DMS114 treated with DMSO at 0.1 percent for 48 hours (cell line): ENCODE measurements at regions not wholly inside any gene's neighbourhood (a gene's known extent, or its start where the extent isn't known, plus 50 kb on each side); places are given as distances from the start of the nearest gene placed in this dataset.

Source experiments
- DNase-seq: peaks from one replicate; lab custom pipeline; 2025; ENCODE audit not compliant: unreplicated experiment; lab: John Stamatoyannopoulos, UW

- no peak for DNase-seq
Measured at GRCh38 chr3:13249664-13250390, 170.3 kb downstream of the NUP210 start.

DNA sequence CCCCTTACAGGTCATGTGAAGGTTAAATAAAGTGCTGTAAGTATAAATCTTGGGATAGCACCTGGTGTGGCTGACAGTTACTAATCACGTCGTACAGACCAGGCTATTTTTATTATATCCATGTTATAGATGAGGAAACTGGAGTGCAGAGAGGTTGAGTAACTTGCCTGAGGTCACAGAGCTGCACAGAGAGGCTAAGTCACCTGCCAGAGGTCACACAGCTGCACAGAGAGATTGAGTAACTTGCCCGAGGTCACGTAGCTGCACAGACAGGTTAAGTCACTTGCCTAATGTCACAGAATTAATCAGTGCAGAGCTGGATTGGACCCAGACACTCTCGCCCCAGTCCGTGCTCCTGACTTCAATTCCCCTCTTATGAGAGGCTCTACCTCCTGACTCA lies 171.5 kb downstream of the NUP210 start:
- no peak for DNase-seq

- no peak for DNase-seq
Measured at GRCh38 chr3:13245615-13245978, 172.4 kb upstream of the IQSEC1 start.

GRCh38 chr3:13243586-13243985 lies 170.4 kb upstream of the IQSEC1 start:
- DNase-seq = no peak

- DNase-seq = no peak
Measured at GRCh38 chr3:13242364-13242737, 169.1 kb upstream of the IQSEC1 start.

GRCh38 chr3:13241621-13242363 lies 168.6 kb upstream of the IQSEC1 start:
- DNase-seq = no peak

DNA sequence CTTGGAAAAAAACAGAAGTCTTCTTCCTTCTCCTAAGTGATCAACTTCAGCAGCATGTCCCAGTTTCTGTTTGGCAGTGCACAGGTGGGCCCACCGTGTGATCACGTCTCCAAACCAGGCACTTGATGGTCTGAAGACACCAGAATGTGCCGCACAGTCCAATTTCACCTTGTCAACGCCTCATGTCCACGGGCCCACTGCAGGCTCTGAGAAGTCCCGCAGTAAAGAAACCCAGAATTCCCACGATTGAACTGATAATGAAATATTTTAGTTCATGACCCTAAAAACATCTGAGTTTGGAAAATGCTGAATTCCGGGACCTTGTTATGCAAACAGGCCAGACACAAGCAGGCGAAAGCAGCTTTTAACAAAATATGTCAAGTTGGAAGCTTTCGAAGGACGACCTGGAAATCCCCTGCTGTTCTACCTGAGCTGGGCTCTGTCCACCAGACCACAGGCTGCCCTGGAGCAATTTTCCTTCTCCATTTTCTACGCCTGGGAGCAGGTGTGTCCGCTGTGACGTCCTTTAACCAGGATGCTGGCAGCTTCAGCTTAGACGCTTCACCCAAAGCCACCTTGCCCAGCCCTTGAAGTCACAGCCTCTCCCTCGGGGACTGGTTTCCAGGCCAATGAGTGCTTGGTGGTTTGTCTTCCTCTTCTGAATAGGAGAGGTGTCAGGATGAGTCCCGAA lies 167.8 kb upstream of the IQSEC1 start:
- DNase-seq = no peak

GRCh38 chr3:13239467-13239760 lies 166.2 kb upstream of the IQSEC1 start:
- DNase-seq = no peak

DNA sequence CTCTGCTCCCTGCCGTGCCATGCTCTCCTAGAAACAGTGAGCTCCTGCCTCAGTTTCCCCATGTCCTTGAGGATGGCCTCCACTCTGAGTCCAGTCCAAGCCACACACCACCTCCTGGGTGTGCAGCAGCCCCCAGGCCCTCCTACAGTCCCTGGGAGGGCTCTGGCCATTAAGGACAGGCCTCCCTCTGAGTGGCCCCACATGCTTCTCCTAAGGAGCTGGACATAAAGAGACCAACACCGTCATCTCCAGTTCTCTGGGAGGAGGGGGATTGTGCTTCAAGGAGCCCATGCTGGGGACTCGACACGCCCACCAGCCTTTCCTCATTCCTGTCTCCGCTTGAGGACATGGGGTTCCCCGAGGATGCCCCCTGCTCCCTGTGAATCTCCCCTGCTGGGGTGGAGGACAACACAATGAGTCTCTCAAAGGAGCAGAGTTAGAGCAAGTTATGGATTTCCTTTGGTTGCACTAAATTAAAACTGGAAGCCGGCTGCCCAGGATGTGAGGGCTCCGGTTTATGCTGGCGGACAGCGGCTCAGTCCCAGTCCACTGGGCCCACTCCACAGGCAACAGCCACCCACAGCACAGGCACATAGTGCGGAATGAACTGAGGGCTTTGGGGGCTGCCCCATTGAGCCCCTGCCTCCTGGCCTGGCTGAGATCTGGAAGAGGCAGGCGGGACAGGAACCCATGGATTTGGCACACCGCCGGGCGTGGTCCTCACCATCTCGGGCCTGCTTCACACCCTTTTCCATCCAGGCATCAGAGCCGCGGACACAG lies 165.6 kb upstream of the IQSEC1 start:
- no peak for DNase-seq

GRCh38 chr3:13237776-13238490 lies 164.7 kb upstream of the IQSEC1 start:
- DNase-seq = no peak

DNA sequence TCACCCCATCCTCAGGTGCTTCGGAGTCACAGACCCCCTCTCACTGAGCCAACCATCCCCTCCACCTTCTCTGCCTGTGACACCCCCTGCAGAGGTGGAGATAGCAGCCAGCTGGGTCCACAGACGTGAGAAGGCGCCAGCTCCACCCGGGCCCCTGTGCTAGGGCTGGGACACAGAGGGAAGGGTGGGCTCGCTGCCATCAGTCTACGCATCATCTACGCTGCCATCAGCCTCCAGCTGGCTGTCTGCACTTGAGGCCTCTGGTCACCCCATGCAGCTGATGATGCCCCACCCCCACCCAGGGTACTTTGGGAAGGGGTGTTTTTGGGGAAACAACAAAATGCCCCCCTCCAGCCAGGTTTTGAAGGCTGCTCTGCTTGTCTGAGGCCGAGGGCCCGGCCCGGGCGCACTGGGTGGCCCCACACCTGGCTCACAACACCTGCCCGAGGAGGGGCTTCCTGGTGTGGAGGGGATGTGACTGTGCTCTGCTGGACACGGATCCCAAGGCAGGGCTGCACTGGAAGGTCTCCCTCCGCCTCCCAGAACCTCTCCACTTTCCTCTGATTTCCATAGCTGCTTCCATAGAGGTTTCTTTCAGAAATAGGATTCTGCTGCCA lies 163.4 kb upstream of the IQSEC1 start:
- DNase-seq = no peak

GRCh38 chr3:13235897-13236296 lies 162.7 kb upstream of the IQSEC1 start:
- no peak for DNase-seq

DNA sequence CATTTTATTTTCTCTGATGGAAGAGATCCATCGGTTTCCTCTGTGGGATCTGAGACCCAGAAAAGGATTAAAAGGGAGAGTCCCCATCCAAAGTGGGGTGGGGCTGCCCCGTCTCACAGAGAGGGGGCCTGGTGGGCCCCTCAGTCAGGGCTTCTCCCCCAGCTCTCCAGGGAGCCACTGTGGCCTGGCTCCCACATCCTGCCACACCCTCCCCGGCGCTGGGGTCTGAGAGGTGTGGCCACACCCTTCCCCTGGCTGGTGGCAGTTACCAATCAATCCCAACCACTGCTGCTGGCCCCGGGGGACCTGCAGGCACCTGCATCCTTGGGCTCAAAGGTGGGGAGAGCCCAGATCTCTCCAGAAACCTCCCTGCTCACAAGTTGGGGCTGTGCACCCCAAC lies 161.8 kb upstream of the IQSEC1 start:
- no peak for DNase-seq

- DNase-seq = no peak
Measured at GRCh38 chr3:13234666-13235065, 161.4 kb upstream of the IQSEC1 start.

- no peak for DNase-seq
Measured at GRCh38 chr3:13233487-13234485, 160.6 kb upstream of the IQSEC1 start.

GRCh38 chr3:13231781-13232666 lies 158.8 kb upstream of the IQSEC1 start:
- DNase-seq = no peak

GRCh38 chr3:13229273-13229949 lies 156.2 kb upstream of the IQSEC1 start:
- DNase-seq = no peak

DNA sequence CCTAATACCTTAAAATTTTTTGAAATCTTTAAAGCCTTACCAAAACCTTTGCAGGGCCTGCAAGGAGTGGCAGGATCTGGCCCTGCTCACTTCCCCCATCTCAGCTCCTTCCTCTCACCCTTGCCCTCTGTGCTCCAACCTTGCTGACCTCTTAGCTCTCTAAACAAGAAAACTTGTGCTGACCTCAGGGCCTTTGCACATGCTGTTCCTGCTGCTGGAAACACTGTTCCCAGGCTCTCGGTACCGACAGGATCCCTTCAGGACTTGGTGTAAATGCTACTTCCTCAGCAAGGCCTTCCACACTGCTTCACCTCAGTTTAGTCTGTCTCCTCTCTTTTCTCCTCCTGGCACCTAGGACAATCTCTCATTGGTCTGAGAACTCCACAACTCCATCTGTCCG lies 155.4 kb upstream of the IQSEC1 start:
- DNase-seq = no peak
